NCI-H2227 (cell line): ENCODE measurements at regions not wholly inside any gene's neighbourhood (a gene's known extent, or its start where the extent isn't known, plus 50 kb on each side); places are given as distances from the start of the nearest gene placed in this dataset.

ENCODE experiments used
- DNase-seq: peaks from one replicate; lab custom pipeline; 2025; ENCODE audit not compliant: unreplicated experiment; lab: John Stamatoyannopoulos, UW

- no peak for DNase-seq
These were observed 141.8 kb upstream of the PRDX4 start for GRCh38 chrX:23525531-23525930.

GRCh38 chrX:23540532-23540931, 126.8 kb upstream of the PRDX4 start:
- DNase-seq: no peak

- DNase-seq: no peak
These were observed 119.1 kb upstream of the PRDX4 start for GRCh38 chrX:23548164-23548563.

GRCh38 chrX:23552303-23552702, 115.0 kb upstream of the PRDX4 start:
- DNase-seq: no peak

- peak; percentile 29 for DNase-seq
These were observed 113.0 kb upstream of the PRDX4 start for GRCh38 chrX:23554304-23554703.

- no peak for DNase-seq
These were observed 110.2 kb upstream of the PRDX4 start for GRCh38 chrX:23557070-23557469.

- DNase-seq: no peak
These were observed 107.3 kb upstream of the PRDX4 start for GRCh38 chrX:23559975-23560374.

GRCh38 chrX:23570674-23571343, 96.5 kb upstream of the PRDX4 start:
- DNase-seq: no peak

- DNase-seq: no peak
These were observed 92.0 kb upstream of the PRDX4 start for GRCh38 chrX:23575281-23575680.

- DNase-seq: no peak
These were observed 89.2 kb upstream of the PRDX4 start for GRCh38 chrX:23578079-23578478.

GRCh38 chrX:23589496-23589895, 77.8 kb upstream of the PRDX4 start:
- DNase-seq: no peak

GRCh38 chrX:23592741-23593140, 74.6 kb upstream of the PRDX4 start:
- no peak for DNase-seq

GRCh38 chrX:23598575-23598974, 68.7 kb upstream of the PRDX4 start:
- no peak for DNase-seq

- DNase-seq: no peak
These were observed 63.8 kb upstream of the PRDX4 start for GRCh38 chrX:23603501-23603900.

GRCh38 chrX:23610495-23610894, 56.8 kb upstream of the PRDX4 start:
- no peak for DNase-seq

- DNase-seq: no peak
These were observed 54.4 kb upstream of the PRDX4 start for GRCh38 chrX:23612846-23613245.

GRCh38 chrX:23616361-23616760, 50.9 kb upstream of the PRDX4 start:
- DNase-seq: peak; percentile 52
